Vagina (tissue), 2 donors: ENCODE measurements at regions not wholly inside any gene's neighbourhood (a gene's known extent, or its start where the extent isn't known, plus 50 kb on each side); places are given as distances from the start of the nearest gene placed in this dataset.

ENCODE experiments used
- DNase-seq, 2 donors: peaks; one replicate each; pipeline ENCODE4 v3.0.0-alpha.2; 2017; ENCODE audit errors: extremely low spot score in 2 of 2
- H3K27ac ChIP-seq: fragments of 200-600 bp; sonication (generic); one replicate; pipeline ENCODE4 v1.5.1; 2019
- H3K27me3 ChIP-seq: fragments of 200-600 bp; sonication (generic); one replicate; pipeline ENCODE4 v1.5.1; 2019
- H3K36me3 ChIP-seq, 2 donors: fragments of 200-600 bp; sonication (generic); one replicate each; pipeline ENCODE4 v1.5.1; 2017 to 2019
- H3K4me1 ChIP-seq: fragments of 200-600 bp; sonication (generic); one replicate; pipeline ENCODE4 v1.5.1; 2019
- H3K4me3 ChIP-seq, 2 donors: fragments of 200-600 bp; sonication (generic); 1 replicate in 1 of 2; 2 replicates in 1 of 2; pipeline ENCODE4 v1.5.1; 2016 to 2019
- H3K9me3 ChIP-seq: fragments of 200-600 bp; sonication (generic); one replicate; pipeline ENCODE4 v1.5.1; 2019
- POLR2A ChIP-seq, 2 donors: fragments of 450-650 bp; IDR thresholded peaks; one replicate each; pipeline ENCODE4 v1.6.1; 2017; ENCODE audit warnings: antibody characterized with exemption in 2 of 2, mild to moderate bottlenecking in 2 of 2, moderate library complexity in 2 of 2
- POLR2AphosphoS5 ChIP-seq, 2 donors: sonication (generic); formaldehyde crosslinking; IDR thresholded peaks; one replicate each; pipeline ENCODE4 v1.9.0; 2017; ENCODE audit warnings: antibody characterized with exemption in 2 of 2, mild to moderate bottlenecking in 2 of 2, low read depth in 1 of 2; ENCODE audit not compliant: insufficient read depth in 1 of 2
- intact Hi-C: fragments of 100-400 bp; cut with DNase I; formaldehyde crosslinking; loops from one replicate; pipeline ENCODE4 v1.15.1; 2023
- TF ChIP-seq, protein P1 (sequence below), 3 experiments: fragments of 450-650 bp in 2 of 3; fragments of 200-600 bp in 1 of 3; sonication (generic) in 1 of 3; IDR thresholded peaks; one replicate each; pipeline ENCODE4 v1.5.1; 2017 to 2019; ENCODE audit warnings: antibody characterized with exemption in 3 of 3, mild to moderate bottlenecking in 2 of 3, moderate library complexity in 2 of 3

DNA sequence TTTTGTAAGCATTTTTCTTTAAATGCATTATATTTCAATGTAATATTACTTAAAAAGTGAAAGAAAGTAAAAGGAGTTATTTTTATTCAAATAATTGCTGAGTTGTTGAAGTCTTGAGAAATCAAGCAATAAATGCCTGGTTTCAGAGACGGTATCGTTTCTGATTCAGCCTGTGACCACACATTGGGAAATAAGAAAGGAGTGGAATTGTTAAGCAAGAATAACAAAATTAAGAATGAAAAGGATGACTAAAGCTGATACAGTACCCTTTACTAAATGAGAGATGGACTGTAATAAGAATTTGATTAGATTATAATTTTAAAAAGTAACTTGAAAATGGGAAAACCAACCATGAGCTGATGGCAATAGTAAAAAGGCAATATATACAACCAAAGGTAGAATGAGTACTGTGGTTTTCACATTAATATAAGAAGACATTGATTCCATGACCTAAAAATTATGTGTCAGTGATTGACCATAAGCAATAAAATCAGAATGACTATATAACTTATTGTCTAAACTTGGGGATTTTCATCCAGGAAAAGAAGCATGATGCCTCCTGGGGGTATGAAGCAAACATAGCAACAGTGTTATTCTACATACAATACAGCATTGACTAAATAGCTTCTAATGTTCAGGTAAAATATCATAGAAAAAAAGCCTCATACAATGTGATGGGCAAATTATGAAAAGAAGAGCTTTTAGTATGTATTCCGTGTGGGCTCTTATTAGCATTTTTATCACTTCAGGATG, 101.9 kb upstream of the PRDM9 start:
- Histone ChIP-seq H3K36me3 (no peaks in the 10 kb centered on the region), H3K9me3 (no peaks in the 10 kb centered on the region)

DNA sequence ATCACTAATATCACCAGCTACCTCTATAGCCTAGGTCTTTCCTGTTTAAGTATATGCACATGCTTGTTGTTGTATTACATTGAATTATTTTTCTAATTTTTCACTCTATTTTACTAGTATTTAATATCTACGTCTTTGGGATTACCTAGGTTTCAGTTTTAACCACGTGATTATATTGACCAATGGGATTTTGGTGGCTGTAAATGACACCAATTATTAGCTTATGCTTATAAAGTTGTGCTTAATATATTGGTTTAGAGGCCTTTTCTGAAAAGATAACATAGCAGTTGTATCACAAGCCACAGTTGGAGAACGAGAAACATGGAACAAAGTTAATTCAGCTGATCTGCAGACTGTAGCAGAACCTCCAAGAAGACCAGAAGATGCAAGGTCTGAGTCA, 104.8 kb upstream of the PRDM9 start:
- Histone ChIP-seq H3K36me3 (no peaks in the 10 kb centered on the region), H3K9me3 (no peaks in the 10 kb centered on the region)
- intact Hi-C loops: no loop called here

More for the DNA sequence above, 101.9 kb upstream of the PRDM9 start:
- H3K4me1 ChIP-seq: no peaks in the 10 kb centered on the region
- TF ChIP-seq, protein P1, sequence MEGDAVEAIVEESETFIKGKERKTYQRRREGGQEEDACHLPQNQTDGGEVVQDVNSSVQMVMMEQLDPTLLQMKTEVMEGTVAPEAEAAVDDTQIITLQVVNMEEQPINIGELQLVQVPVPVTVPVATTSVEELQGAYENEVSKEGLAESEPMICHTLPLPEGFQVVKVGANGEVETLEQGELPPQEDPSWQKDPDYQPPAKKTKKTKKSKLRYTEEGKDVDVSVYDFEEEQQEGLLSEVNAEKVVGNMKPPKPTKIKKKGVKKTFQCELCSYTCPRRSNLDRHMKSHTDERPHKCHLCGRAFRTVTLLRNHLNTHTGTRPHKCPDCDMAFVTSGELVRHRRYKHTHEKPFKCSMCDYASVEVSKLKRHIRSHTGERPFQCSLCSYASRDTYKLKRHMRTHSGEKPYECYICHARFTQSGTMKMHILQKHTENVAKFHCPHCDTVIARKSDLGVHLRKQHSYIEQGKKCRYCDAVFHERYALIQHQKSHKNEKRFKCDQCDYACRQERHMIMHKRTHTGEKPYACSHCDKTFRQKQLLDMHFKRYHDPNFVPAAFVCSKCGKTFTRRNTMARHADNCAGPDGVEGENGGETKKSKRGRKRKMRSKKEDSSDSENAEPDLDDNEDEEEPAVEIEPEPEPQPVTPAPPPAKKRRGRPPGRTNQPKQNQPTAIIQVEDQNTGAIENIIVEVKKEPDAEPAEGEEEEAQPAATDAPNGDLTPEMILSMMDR (IDR thresholded peaks at IDR 0.05): no peak
- no peak for TF ChIP-seq POLR2AphosphoS5 (IDR thresholded peaks at IDR 0.05; ENCODE audit: insufficient read depth in 1 of 2, low read depth in 1 of 2)
- TF ChIP-seq POLR2A (IDR thresholded peaks at IDR 0.05): no peak
- DNase-seq: no peak
- no peak overlapping the region for H3K4me3 ChIP-seq
- H3K27ac ChIP-seq: no peak overlapping the region
- H3K27me3 ChIP-seq: no peaks in the 10 kb centered on the region
- intact Hi-C loops: no loop called here

DNA sequence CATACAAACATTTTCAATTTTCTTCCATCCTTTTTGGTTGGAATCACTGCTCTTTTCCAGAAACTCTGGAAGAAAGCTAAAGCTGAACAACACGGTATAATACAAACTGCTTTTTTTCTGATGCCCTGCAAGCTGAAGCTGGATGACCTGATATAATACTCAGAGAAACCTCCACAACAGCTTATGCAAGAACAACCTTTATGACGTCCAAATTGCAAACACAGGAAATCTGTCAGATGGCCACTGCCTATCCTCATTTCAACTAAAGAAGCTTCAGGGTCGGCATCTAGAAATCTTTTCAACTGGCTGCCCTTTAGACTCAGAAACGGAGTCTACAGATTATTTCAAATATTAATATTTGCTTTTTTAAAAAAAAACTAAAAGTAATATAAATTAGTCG, 106.5 kb upstream of the PRDM9 start:
- no peak overlapping the region for H3K27ac ChIP-seq
- DNase-seq: no peak
- TF ChIP-seq, protein P1 (IDR thresholded peaks at IDR 0.05): no peak
- TF ChIP-seq POLR2A (IDR thresholded peaks at IDR 0.05) (no peak), POLR2AphosphoS5 (IDR thresholded peaks at IDR 0.05; ENCODE audit: insufficient read depth in 1 of 2, low read depth in 1 of 2) (no peak)

More for the DNA sequence above, 104.8 kb upstream of the PRDM9 start:
- Histone ChIP-seq H3K4me1 (no peaks in the 10 kb centered on the region), H3K27ac (no peak overlapping the region), H3K27me3 (no peaks in the 10 kb centered on the region), H3K4me3 (no peak overlapping the region)
- no peak for DNase-seq
- no peak for TF ChIP-seq POLR2A (IDR thresholded peaks at IDR 0.05)
- TF ChIP-seq, protein P1 (IDR thresholded peaks at IDR 0.05): no peak
- no peak for TF ChIP-seq POLR2AphosphoS5 (IDR thresholded peaks at IDR 0.05; ENCODE audit: insufficient read depth in 1 of 2, low read depth in 1 of 2)

DNA sequence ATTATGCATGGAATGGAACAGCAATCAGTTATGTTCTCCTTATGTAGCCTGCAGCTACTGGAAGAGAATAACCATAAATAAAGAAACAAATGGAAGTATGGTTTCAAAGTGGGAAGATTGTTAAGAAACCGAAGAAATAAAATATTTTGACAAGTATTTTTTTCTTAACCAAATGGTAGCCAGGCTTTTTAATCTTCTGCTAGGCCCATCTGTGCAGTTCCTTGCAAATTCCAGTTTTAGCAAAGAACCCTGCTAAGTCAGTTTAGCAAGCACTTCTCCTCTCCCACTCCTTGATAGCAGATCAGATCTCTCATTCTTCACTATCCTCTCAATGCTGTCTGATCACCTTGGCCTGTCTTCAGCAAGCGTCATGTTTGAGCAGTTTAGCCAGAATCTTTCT, 111.1 kb upstream of the PRDM9 start:
- Histone ChIP-seq H3K9me3 (no peaks in the 10 kb centered on the region), H3K4me3 (no peak overlapping the region), H3K27me3 (no peaks in the 10 kb centered on the region), H3K27ac (no peak overlapping the region), H3K36me3 (no peaks in the 10 kb centered on the region), H3K4me1 (no peaks in the 10 kb centered on the region)
- DNase-seq: no peak
- intact Hi-C loops: no loop called here
- TF ChIP-seq POLR2AphosphoS5 (IDR thresholded peaks at IDR 0.05; ENCODE audit: insufficient read depth in 1 of 2, low read depth in 1 of 2): no peak
- no peak for TF ChIP-seq POLR2A (IDR thresholded peaks at IDR 0.05)
- TF ChIP-seq, protein P1 (IDR thresholded peaks at IDR 0.05): no peak

More for the DNA sequence above, 106.5 kb upstream of the PRDM9 start:
- no peaks in the 10 kb centered on the region for H3K9me3 ChIP-seq
- no peaks in the 10 kb centered on the region for H3K4me1 ChIP-seq
- H3K36me3 ChIP-seq: no peaks in the 10 kb centered on the region
- intact Hi-C loops: no loop called here
- H3K4me3 ChIP-seq: no peak overlapping the region
- no peaks in the 10 kb centered on the region for H3K27me3 ChIP-seq
